Loucy (cell line): ENCODE measurements at regions not wholly inside any gene's neighbourhood (a gene's known extent, or its start where the extent isn't known, plus 50 kb on each side); places are given as distances from the start of the nearest gene placed in this dataset.
"Not testable (repeated sequence)": the region's sequence is repeated elsewhere in the genome, so short reads cannot be mapped to it uniquely, and the experiment has no call there.

ENCODE experiments used
- H2AFZ ChIP-seq: fragments of 200-600 bp; sonication (generic); 2 replicates; pipeline ENCODE4 v1.6.0; 2016; ENCODE audit warnings: antibody characterized with exemption, mild to moderate bottlenecking, low read length, moderate library complexity
- H3F3A ChIP-seq: fragments of 200-600 bp; 2 replicates; pipeline ENCODE4 v1.6.0; 2016; ENCODE audit warnings: antibody characterized with exemption, low read depth, mild to moderate bottlenecking
- H3K27me3 ChIP-seq: fragments of 200-600 bp; sonication (generic); 2 replicates; pipeline ENCODE4 v1.6.1; 2014; ENCODE audit warnings: low read length, mild to moderate bottlenecking; ENCODE audit not compliant: insufficient read depth, poor library complexity, severe bottlenecking
- H3K36me3 ChIP-seq: fragments of 200-600 bp; sonication (generic); 2 replicates; pipeline ENCODE4 v1.6.1; 2016; ENCODE audit warnings: low read length; ENCODE audit not compliant: insufficient read depth
- H3K4me1 ChIP-seq: fragments of 200-600 bp; sonication (generic); 2 replicates; pipeline ENCODE4 v1.5.1; 2014; ENCODE audit warnings: low read length, mild to moderate bottlenecking; ENCODE audit not compliant: insufficient read depth, poor library complexity, severe bottlenecking
- H3K4me2 ChIP-seq: fragments of 200-600 bp; sonication (generic); 2 replicates; pipeline ENCODE4 v1.6.0; 2014; ENCODE audit warnings: antibody characterized with exemption, low read length, low read depth, mild to moderate bottlenecking; ENCODE audit not compliant: poor library complexity, severe bottlenecking
- H3K4me3 ChIP-seq: fragments of 200-600 bp; sonication (generic); 2 replicates; pipeline ENCODE4 v1.5.1; 2014; ENCODE audit warnings: low read length, mild to moderate bottlenecking, mixed read lengths; ENCODE audit not compliant: poor library complexity, severe bottlenecking
- H3K79me2 ChIP-seq: fragments of 200-600 bp; sonication (generic); 2 replicates; pipeline ENCODE4 v1.6.1; 2014; ENCODE audit warnings: low read length; ENCODE audit not compliant: insufficient read depth
- H3K9ac ChIP-seq: fragments of 200-600 bp; sonication (generic); 2 replicates; pipeline ENCODE4 v1.6.0; 2014; ENCODE audit warnings: mild to moderate bottlenecking, low read depth, low read length, moderate library complexity; ENCODE audit not compliant: poor library complexity, severe bottlenecking
- H3K9me2 ChIP-seq: fragments of 200-600 bp; sonication (generic); replicated peaks from 2 replicates; pipeline ENCODE4 v1.6.1; 2016; ENCODE audit warnings: low read depth, low read length, mixed read lengths
- H3K9me3 ChIP-seq: fragments of 200-600 bp; sonication (generic); 2 replicates; pipeline ENCODE4 v1.6.1; 2014; ENCODE audit warnings: mild to moderate bottlenecking, antibody characterized with exemption, low read length, low read depth; ENCODE audit not compliant: insufficient read depth
- H4K20me1 ChIP-seq: fragments of 200-600 bp; sonication (generic); 2 replicates; pipeline ENCODE4 v1.6.0; 2014; ENCODE audit warnings: antibody characterized with exemption, low read length, mild to moderate bottlenecking; ENCODE audit not compliant: insufficient read depth, poor library complexity, severe bottlenecking
- EZH2phosphoT487 ChIP-seq: fragments of 200-600 bp; IDR thresholded peaks from 2 replicates; pipeline ENCODE4 v1.6.1; 2018; ENCODE audit warnings: antibody characterized with exemption, mild to moderate bottlenecking, moderate library complexity, borderline replicate concordance
- TF ChIP-seq, protein P1 (sequence below): fragments of 200-600 bp; sonication (generic); conservative IDR thresholded peaks from 2 replicates; pipeline ENCODE4 v1.5.1; 2014; ENCODE audit warnings: mild to moderate bottlenecking, antibody characterized with exemption, low read length

DNA sequence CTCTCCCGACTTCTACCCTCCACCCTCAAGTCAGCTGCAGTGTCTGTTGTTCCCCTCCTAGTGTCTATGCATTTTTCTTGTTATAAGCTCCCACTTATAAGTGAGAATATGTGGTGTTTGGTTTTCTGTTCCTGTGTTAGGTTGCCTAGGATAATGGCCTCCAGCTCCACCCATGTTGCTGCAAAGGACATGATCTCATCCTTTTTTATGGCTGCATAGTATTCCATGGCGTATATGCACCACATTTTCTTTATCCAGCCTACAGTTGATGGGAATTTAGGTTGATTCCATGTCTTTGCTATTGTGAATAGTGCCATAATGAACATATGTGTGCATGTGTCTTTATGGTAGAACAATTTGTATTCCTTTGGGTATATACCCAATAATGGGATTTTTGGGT lies 80.7 kb downstream of the SPTSSA start:
- H3K9me2 ChIP-seq, H3K36me3 ChIP-seq, H2AFZ ChIP-seq, H3K4me1 ChIP-seq, H3K79me2 ChIP-seq, H3K27me3 ChIP-seq, H3K9ac ChIP-seq, H3F3A ChIP-seq, H3K4me3 ChIP-seq, H3K4me2 ChIP-seq, H3K9me3 ChIP-seq, H4K20me1 ChIP-seq: not testable (repeated sequence)

DNA sequence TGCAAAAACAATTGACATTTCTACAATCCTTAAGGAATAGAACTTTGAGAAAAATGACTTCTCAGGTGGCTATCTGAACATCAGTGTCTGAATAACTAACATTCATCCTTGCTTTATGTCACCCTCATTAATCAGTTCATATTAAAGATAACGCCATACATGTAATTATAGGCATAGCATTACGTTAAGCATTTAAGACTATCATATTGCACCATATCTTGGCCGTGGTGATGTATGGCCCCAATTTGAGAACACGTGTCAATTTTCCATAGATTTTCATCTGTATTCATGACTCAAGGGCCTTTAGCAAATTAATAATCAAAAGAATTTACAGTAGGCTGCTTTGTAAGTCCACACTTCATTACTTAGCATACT lies 81.6 kb downstream of the SPTSSA start:
- no peak for TF ChIP-seq EZH2phosphoT487
- TF ChIP-seq, protein P1, sequence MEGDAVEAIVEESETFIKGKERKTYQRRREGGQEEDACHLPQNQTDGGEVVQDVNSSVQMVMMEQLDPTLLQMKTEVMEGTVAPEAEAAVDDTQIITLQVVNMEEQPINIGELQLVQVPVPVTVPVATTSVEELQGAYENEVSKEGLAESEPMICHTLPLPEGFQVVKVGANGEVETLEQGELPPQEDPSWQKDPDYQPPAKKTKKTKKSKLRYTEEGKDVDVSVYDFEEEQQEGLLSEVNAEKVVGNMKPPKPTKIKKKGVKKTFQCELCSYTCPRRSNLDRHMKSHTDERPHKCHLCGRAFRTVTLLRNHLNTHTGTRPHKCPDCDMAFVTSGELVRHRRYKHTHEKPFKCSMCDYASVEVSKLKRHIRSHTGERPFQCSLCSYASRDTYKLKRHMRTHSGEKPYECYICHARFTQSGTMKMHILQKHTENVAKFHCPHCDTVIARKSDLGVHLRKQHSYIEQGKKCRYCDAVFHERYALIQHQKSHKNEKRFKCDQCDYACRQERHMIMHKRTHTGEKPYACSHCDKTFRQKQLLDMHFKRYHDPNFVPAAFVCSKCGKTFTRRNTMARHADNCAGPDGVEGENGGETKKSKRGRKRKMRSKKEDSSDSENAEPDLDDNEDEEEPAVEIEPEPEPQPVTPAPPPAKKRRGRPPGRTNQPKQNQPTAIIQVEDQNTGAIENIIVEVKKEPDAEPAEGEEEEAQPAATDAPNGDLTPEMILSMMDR, result no peak
- H3K27me3 ChIP-seq, result no peaks in the 10 kb centered on the region
- H3K79me2 ChIP-seq, result no peaks in the 10 kb centered on the region
- no peaks in the 10 kb centered on the region for H4K20me1 ChIP-seq
- no peaks in the 10 kb centered on the region for H3K36me3 ChIP-seq
- H3K4me2 ChIP-seq, result no peak overlapping the region
- H3K4me1 ChIP-seq, result no peaks in the 10 kb centered on the region
- H3K9ac ChIP-seq, result no peak overlapping the region
- H3K9me3 ChIP-seq, result no peaks in the 10 kb centered on the region
- no peak overlapping the region for H3K4me3 ChIP-seq
- no peak overlapping the region for H2AFZ ChIP-seq
- H3F3A ChIP-seq, result no peaks in the 10 kb centered on the region
- H3K9me2 ChIP-seq, result no peaks in the 10 kb centered on the region

DNA sequence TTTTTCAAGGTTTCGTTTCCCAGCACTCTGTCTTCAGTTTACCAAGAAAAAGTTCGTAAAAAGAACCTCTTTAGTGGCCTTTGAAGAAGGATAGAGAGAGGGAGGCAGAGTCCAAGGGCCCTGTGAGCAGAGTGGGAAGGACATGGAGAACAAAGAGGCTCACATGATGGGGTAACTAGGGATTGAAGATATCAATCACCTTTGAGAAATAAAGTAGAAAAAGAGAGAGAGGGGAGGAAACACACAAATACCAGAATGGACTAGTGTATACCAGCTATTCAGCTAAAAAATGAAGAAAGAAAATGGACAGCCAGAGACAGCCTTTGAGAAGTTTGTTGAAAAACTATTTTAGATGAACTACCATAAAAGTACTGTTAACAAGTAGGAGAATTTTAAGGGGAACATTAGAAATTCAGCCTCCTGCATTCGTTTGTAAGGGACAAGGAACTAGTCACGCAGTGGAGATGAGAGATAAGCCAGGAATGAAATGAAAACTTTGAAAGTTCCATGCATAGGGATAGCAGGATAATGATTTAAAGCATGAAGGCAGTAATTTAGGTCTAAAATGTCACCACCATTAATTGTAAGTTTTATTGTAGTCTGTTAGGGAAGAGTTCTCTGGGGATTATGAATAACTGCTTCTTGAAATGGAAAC lies 82.1 kb downstream of the SPTSSA start:
- Histone ChIP-seq H3K79me2 (no peaks in the 10 kb centered on the region), H4K20me1 (no peaks in the 10 kb centered on the region), H3K9me3 (no peaks in the 10 kb centered on the region), H3K9ac (no peak overlapping the region), H3F3A (no peaks in the 10 kb centered on the region), H3K9me2 (no peaks in the 10 kb centered on the region), H3K27me3 (no peaks in the 10 kb centered on the region), H3K36me3 (no peaks in the 10 kb centered on the region), H2AFZ (no peak overlapping the region), H3K4me1 (no peaks in the 10 kb centered on the region), H3K4me2 (no peak overlapping the region), H3K4me3 (no peak overlapping the region)
- TF ChIP-seq, protein P1, result no peak
- no peak for TF ChIP-seq EZH2phosphoT487

DNA sequence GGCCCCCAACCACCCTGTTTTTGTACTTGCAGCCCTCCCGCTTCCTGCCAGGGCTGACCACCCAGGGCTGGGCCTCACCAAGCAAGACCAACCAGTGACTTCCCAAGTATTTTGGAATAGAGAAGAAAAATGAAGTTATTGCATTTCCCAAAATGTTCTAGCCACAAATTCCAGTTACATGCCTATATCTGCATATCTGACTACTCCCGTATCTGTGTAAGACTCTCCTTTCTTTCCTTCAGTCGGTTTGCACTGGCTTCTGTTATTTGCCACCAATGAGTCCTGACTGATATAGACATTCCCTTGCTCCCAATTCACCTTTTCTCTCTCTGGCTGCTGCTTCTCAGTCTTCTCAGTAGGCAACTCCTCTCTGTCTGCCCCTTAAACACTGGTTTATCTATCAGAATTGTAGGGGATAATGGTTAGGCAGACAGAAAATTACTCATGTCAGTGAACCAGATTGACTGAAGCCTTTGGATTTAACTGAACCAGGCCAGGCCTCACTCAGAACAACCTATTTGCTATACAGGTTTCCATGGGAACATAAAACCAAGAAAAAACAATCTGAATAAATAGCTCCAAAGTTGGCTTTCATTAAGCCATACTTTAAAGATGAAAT lies 85.3 kb downstream of the SPTSSA start:
- Histone ChIP-seq H3K4me2 (no peak overlapping the region), H3K79me2 (no peaks in the 10 kb centered on the region), H3K27me3 (no peaks in the 10 kb centered on the region), H3F3A (no peaks in the 10 kb centered on the region), H3K9me3 (no peaks in the 10 kb centered on the region), H3K36me3 (no peaks in the 10 kb centered on the region), H3K9me2 (no peaks in the 10 kb centered on the region), H3K4me3 (no peak overlapping the region), H4K20me1 (no peaks in the 10 kb centered on the region), H2AFZ (no peak overlapping the region), H3K9ac (no peak overlapping the region), H3K4me1 (no peaks in the 10 kb centered on the region)
- TF ChIP-seq, protein P1, result no peak
- no peak for TF ChIP-seq EZH2phosphoT487
